Ovary (tissue), 3 donors: ENCODE measurements at regions not wholly inside any gene's neighbourhood (a gene's known extent, or its start where the extent isn't known, plus 50 kb on each side); places are given as distances from the start of the nearest gene placed in this dataset.

Experiments
- CTCF ChIP-seq, 3 donors: fragments of 450-650 bp in 2 of 3; fragments of 200-600 bp in 1 of 3; IDR thresholded peaks; one replicate each; pipeline versions ENCODE4 v1.5.1 to v1.8.0; 2016 to 2022; ENCODE audit warnings: antibody characterized with exemption in 3 of 3, mild to moderate bottlenecking in 1 of 3
- EP300 ChIP-seq: sonication (generic); formaldehyde crosslinking; IDR thresholded peaks from one replicate; pipeline ENCODE4 v1.6.1; 2017; ENCODE audit warnings: antibody characterized with exemption
- POLR2A ChIP-seq: fragments of 450-650 bp; IDR thresholded peaks from one replicate; pipeline ENCODE4 v1.6.1; 2017; ENCODE audit warnings: antibody characterized with exemption, mild to moderate bottlenecking, moderate library complexity
- donor health status: DM: no; HTN: no; CAD: no.

- TF ChIP-seq CTCF (IDR thresholded peaks at IDR 0.05) (no peak), POLR2A (no peak), EP300 (no peak)
Observed at GRCh38 chr7:125618516-125618915, 688.9 kb upstream of the POT1 start.
